Adrenal gland (tissue), 9 donors: ENCODE measurements at regions not wholly inside any gene's neighbourhood (a gene's known extent, or its start where the extent isn't known, plus 50 kb on each side); places are given as distances from the start of the nearest gene placed in this dataset.

ENCODE experiments used
- DNase-seq, 7 donors: peaks; one replicate each; pipeline ENCODE4 v3.0.0-alpha.2; 2019 to 2020
- H3K27ac ChIP-seq, 5 donors: fragments of 200-600 bp; sonication (generic) in 4 of 5; 1 replicate in 3 of 5; 2 replicates in 2 of 5; pipeline versions ENCODE4 v1.5.1 to v1.8.0; 2016 to 2020; ENCODE audit warnings: mild to moderate bottlenecking in 1 of 5
- H3K27me3 ChIP-seq: fragments of 200-600 bp; 2 replicates; pipeline ENCODE4 v1.8.0; 2021
- H3K36me3 ChIP-seq, 2 donors: fragments of 200-600 bp; replicated peaks in 1 of 2; 1 replicate in 1 of 2; 2 replicates in 1 of 2; pipeline versions ENCODE4 v1.5.1 to v1.8.0; 2018 to 2022
- H3K4me1 ChIP-seq, 2 donors: fragments of 200-600 bp; replicated peaks in 1 of 2; 1 replicate in 1 of 2; 2 replicates in 1 of 2; pipeline versions ENCODE4 v1.5.1 to v1.8.0; 2018 to 2021
- H3K4me3 ChIP-seq, 4 donors: fragments of 200-600 bp; sonication (generic) in 3 of 4; one replicate each; pipeline ENCODE4 v1.5.1; 2016 to 2018
- H3K9me3 ChIP-seq, 3 donors: fragments of 200-600 bp; sonication (generic) in 1 of 3; replicated peaks in 1 of 3; 1 replicate in 2 of 3; 2 replicates in 1 of 3; pipeline versions ENCODE4 v1.5.1 to v1.8.0; 2016 to 2021
- CTCF ChIP-seq, 6 experiments: fragments of 450-650 bp in 4 of 6; fragments of 200-600 bp in 2 of 6; sonication (generic) in 1 of 6; IDR thresholded peaks; 1 replicate in 5 of 6; 2 replicates in 1 of 6; pipeline versions ENCODE4 v1.5.1 to v1.8.0; 2016 to 2021; ENCODE audit warnings: antibody characterized with exemption in 6 of 6, mild to moderate bottlenecking in 2 of 6, moderate library complexity in 1 of 6
- POLR2A ChIP-seq, 2 donors: fragments of 450-650 bp; IDR thresholded peaks; one replicate each; pipeline ENCODE4 v1.6.1; 2017; ENCODE audit warnings: antibody characterized with exemption in 2 of 2, mild to moderate bottlenecking in 2 of 2, moderate library complexity in 1 of 2
- WGBS, 4 donors: extraction: QIAGEN DNeasy Blood & Tissue Kit in 2 of 4; methylation state at CpG; one replicate each; pipeline versions ENCODE4 v1.1.5 to v1.1.7; 2013 to 2017; 5-methylcytosine and 5-hydroxymethylcytosine counted together
- intact Hi-C, 2 donors: fragments of 100-400 bp; cut with DNase I; formaldehyde crosslinking; loops; one replicate each; pipeline versions ENCODE4 v1.14.1 to v1.15.0; 2022 to 2023
- donor health status: healthy with polysubstance abuse.
- donor health status: Bipolar disorder and iron deficiency.
- donor health status: DM: yes; HTN: yes; CAD: no.
- donor health status: DM: no; HTN: no; CAD: no.
- donor health status: DM: no; HTN: no; CAD: no.

GRCh38 chrX:64097891-64098290 lies 107.6 kb downstream of the AMER1 start:
- intact Hi-C loops = loop anchor here in 1 of 2 donors (10.0 kb wide), 1 partner anchor 107 kb away; the partner anchor contains the start of gene AMER1
- Histone ChIP-seq H3K4me1 (no peaks in the 10 kb centered on the region), H3K27ac (no peak overlapping the region), H3K36me3 (no peaks in the 10 kb centered on the region), H3K4me3 (no peak overlapping the region), H3K27me3 (no peaks in the 10 kb centered on the region), H3K9me3 (no peaks in the 10 kb centered on the region)
- WGBS, 4 donors = 37 to 93% (median 72%) methylated on average over 1 to 2 of the region's 2 CpGs
- no peak for DNase-seq
- TF ChIP-seq POLR2A (IDR thresholded peaks at IDR 0.05) (no peak), CTCF (IDR thresholded peaks at IDR 0.05) (no peak)

GRCh38 chrX:64093761-64094160 lies 111.7 kb downstream of the AMER1 start:
- Histone ChIP-seq H3K27ac (no peak overlapping the region), H3K36me3 (no peaks in the 10 kb centered on the region), H3K9me3 (no peaks in the 10 kb centered on the region), H3K27me3 (no peaks in the 10 kb centered on the region), H3K4me3 (no peak overlapping the region), H3K4me1 (no peaks in the 10 kb centered on the region)
- WGBS, 4 donors = 8 to 15% (median 13%) methylated on average over 2 of the region's 2 CpGs
- TF ChIP-seq CTCF (IDR thresholded peaks at IDR 0.05) (peak in 5 of 6 experiments; percentile 24 to 44 (median 37)), POLR2A (IDR thresholded peaks at IDR 0.05) (no peak)
- intact Hi-C loops = loop anchor here in 1 of 2 donors (10.0 kb wide), 1 partner anchor 111 kb away; the partner anchor contains the start of gene AMER1
- peak in 1 of 7 donors; percentile 4 for DNase-seq
